PC-9 (cell line): ENCODE measurements at regions not wholly inside any gene's neighbourhood (a gene's known extent, or its start where the extent isn't known, plus 50 kb on each side); places are given as distances from the start of the nearest gene placed in this dataset.

Experiments
- CTCF ChIP-seq: fragments of 200-600 bp; sonication (generic); conservative IDR thresholded peaks from 2 replicates; pipeline ENCODE4 v1.6.1; 2017; ENCODE audit warnings: mixed run types, antibody characterized with exemption, mild to moderate bottlenecking, moderate library complexity
- EZH2 ChIP-seq: fragments of 200-600 bp; sonication (generic); IDR thresholded peaks from 2 replicates; pipeline ENCODE4 v1.8.0; 2017; ENCODE audit warnings: antibody characterized with exemption, low read depth

GRCh38 chr10:29738341-29738740 is 103.6 kb upstream of the SVIL start:
- TF ChIP-seq CTCF (no peak), EZH2 (no peak)
